Activated B cell treated with CpG ODN at 0.5 μM for 24 hours (primary cell): ENCODE measurements at regions not wholly inside any gene's neighbourhood (a gene's known extent, or its start where the extent isn't known, plus 50 kb on each side); places are given as distances from the start of the nearest gene placed in this dataset.

Experiments
- ATAC-seq: fragments of 200-7000 bp; cut with Tn5 transposase; one replicate; pipeline ENCODE4 v1.10.0; 2021; ENCODE audit warnings: low read depth, mild to moderate bottlenecking, moderate library complexity
- CTCF ChIA-PET: fragments of 350-600 bp; sonication (Branson Sonifier 250); formaldehyde crosslinking; loops from one replicate; lab custom pipeline; 2021; ENCODE audit warnings: antibody characterized with exemption; lab: Charles Lee
- POLR2A ChIA-PET: fragments of 350-600 bp; sonication (Branson Sonifier 250); formaldehyde crosslinking; loops from one replicate; lab custom pipeline; 2021; ENCODE audit warnings: antibody characterized with exemption; lab: Charles Lee
- DNase-seq: peaks from one replicate; pipeline ENCODE4 v3.0.0; 2022
- H3K27ac Mint-ChIP-seq: one replicate; pipeline ENCODE4 v1.8.0; 2020; ENCODE audit warnings: mixed read lengths
- H3K27me3 Mint-ChIP-seq: one replicate; pipeline ENCODE4 v1.8.0; 2021; ENCODE audit warnings: mixed read lengths
- H3K36me3 Mint-ChIP-seq: one replicate; pipeline ENCODE4 v1.8.0; 2021; ENCODE audit warnings: low read depth, mixed read lengths
- H3K4me1 Mint-ChIP-seq: one replicate; pipeline ENCODE4 v1.8.0; 2021; ENCODE audit warnings: mixed read lengths
- H3K4me3 Mint-ChIP-seq: one replicate; pipeline ENCODE4 v1.8.0; 2020; ENCODE audit warnings: mild to moderate bottlenecking, mixed read lengths
- H3K9me3 Mint-ChIP-seq: one replicate; pipeline ENCODE4 v1.8.0; 2020; ENCODE audit warnings: mixed read lengths
- CTCF ChIP-seq: fragments of 200-600 bp; IDR thresholded peaks from one replicate; pipeline ENCODE4 v1.8.0; 2022; ENCODE audit warnings: antibody characterized with exemption, mild to moderate bottlenecking
- intact Hi-C: fragments of 100-400 bp; cut with micrococcal nuclease; formaldehyde crosslinking; loops from one replicate; pipeline ENCODE4 v1.15.1; 2024

DNA sequence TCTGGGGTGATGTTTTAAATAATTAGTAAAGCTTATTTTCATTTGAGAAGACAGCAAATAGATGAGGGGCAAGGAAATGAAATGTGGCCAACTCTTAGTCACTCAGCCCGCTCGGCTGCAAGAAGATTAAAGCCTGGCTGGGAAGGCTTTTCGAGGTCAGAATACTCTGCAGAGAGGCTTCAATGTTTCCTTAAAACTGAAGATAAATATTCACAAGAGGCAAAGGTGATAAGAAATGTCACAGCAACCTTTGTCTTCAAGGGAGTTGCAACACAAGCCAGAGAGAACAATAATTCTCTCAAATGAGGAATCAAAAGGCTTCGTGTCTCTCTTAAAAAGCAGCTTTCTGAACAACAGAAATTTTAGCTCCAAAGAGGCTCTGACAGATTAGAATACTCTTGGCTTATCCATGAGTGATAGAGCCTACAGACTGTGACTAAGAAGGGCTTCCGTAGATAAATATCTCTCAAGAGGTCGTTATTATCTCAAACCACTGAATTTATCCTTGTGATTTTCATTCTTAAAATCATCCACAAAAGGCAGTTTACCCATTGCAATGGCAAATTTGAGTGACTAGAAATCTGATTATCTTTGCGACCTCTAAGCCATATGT is 92.5 kb downstream of the KLF6 start:
- H3K4me1 Mint-ChIP-seq: no peaks in the 10 kb centered on the region
- no peak for TF ChIP-seq CTCF
- no peaks in the 10 kb centered on the region for H3K27me3 Mint-ChIP-seq
- intact Hi-C loops: no loop called here
- no peak overlapping the region for H3K4me3 Mint-ChIP-seq
- no peaks in the 10 kb centered on the region for H3K36me3 Mint-ChIP-seq
- DNase-seq: no peak
- ChIA-PET POLR2A (no interaction called here), CTCF (no interaction called here)
- H3K27ac Mint-ChIP-seq: no peak overlapping the region
- ATAC-seq: no peak
- no peaks in the 10 kb centered on the region for H3K9me3 Mint-ChIP-seq

- ATAC-seq (no peak), DNase-seq (no peak)
- no peak for TF ChIP-seq CTCF
- H3K27ac Mint-ChIP-seq: no peak overlapping the region
- H3K4me1 Mint-ChIP-seq: no peaks in the 10 kb centered on the region
- ChIA-PET CTCF (no interaction called here), POLR2A (no interaction called here)
- intact Hi-C loops: no loop called here
- H3K27me3 Mint-ChIP-seq: no peaks in the 10 kb centered on the region
- H3K9me3 Mint-ChIP-seq: no peaks in the 10 kb centered on the region
- H3K36me3 Mint-ChIP-seq: no peaks in the 10 kb centered on the region
- H3K4me3 Mint-ChIP-seq: no peak overlapping the region
These were observed 93.5 kb downstream of the KLF6 start for GRCh38 chr10:3691482-3691881.

DNA sequence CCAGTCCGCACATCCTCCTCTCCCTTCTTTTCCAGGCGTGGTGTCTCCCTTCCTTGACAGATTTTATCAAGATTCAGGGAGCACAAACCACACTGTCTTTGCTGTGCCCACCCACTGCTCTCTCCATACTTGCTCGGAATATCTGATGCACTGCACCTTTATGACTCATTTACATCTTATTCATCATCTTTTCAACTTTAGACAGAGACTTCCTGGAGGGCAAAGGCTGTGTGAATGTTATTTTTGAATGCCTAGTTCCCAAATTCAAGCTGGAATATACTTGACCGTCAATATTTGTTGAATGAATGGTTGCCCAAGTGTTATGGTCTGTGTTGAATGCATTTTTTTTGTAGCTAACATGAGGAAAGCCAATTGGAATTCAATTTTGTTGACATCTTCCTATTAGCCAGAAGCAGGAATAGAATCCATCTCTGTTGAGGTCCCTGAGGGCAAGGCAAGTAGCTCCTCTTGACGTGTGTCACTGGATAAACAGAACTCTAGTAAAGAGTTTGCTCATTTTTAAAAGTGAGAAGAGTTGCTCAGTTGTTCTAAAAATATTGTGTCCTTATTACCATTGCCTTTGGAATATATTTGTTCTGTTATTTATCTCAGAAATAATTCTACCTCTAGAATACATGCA is 95.0 kb downstream of the KLF6 start:
- POLR2A ChIA-PET: no interaction called here

GRCh38 chr10:3687510-3688081 is 97.4 kb downstream of the KLF6 start:
- intact Hi-C loops: no loop called here
- Mint-ChIP-seq H3K4me3 (no peak overlapping the region), H3K27ac (no peak overlapping the region), H3K9me3 (no peaks in the 10 kb centered on the region), H3K4me1 (no peaks in the 10 kb centered on the region), H3K36me3 (no peaks in the 10 kb centered on the region), H3K27me3 (no peaks in the 10 kb centered on the region)
- DNase-seq: no peak
- ATAC-seq: no peak
- TF ChIP-seq CTCF: no peak
- ChIA-PET POLR2A (no interaction called here), CTCF (no interaction called here)

More for the DNA sequence above, 95.0 kb downstream of the KLF6 start:
- CTCF ChIA-PET: no interaction called here
- intact Hi-C loops: no loop called here
- DNase-seq (no peak), ATAC-seq (no peak)
- Mint-ChIP-seq H3K9me3 (no peaks in the 10 kb centered on the region), H3K27me3 (no peaks in the 10 kb centered on the region), H3K27ac (no peak overlapping the region), H3K36me3 (no peaks in the 10 kb centered on the region), H3K4me3 (no peak overlapping the region), H3K4me1 (no peaks in the 10 kb centered on the region)
- TF ChIP-seq CTCF: no peak

- H3K4me1 Mint-ChIP-seq: no peaks in the 10 kb centered on the region
- ATAC-seq (no peak), DNase-seq (no peak)
- CTCF ChIA-PET: no interaction called here
- intact Hi-C loops: no loop called here
- POLR2A ChIA-PET: interaction anchor here (0.8 kb wide), 1 partner anchor 9 kb away, joined by 4 read pairs; no protein-coding TSS in a partner anchor
- no peak overlapping the region for H3K4me3 Mint-ChIP-seq
- H3K27ac Mint-ChIP-seq: no peak overlapping the region
- no peak for TF ChIP-seq CTCF
- no peaks in the 10 kb centered on the region for H3K9me3 Mint-ChIP-seq
- no peaks in the 10 kb centered on the region for H3K27me3 Mint-ChIP-seq
- H3K36me3 Mint-ChIP-seq: no peaks in the 10 kb centered on the region
These were observed 99.6 kb downstream of the KLF6 start for GRCh38 chr10:3685384-3685783.
